ENCODE measurements at regions not wholly inside any gene's neighbourhood (a gene's known extent, or its start where the extent isn't known, plus 50 kb on each side); places are given as distances from the start of the nearest gene placed in this dataset.
"Not testable (repeated sequence)": the region's sequence is repeated elsewhere in the genome, so short reads cannot be mapped to it uniquely, and the experiment has no call there.

GRCh38 chr2:111463956-111464355 lies 343.2 kb downstream of the BCL2L11 start:
- peaks cover 18% of the 10 kb centered on the region for H3K36me3 Mint-ChIP-seq (ENCODE audit: insufficient read depth, unreplicated experiment)
- H3K4me1 Mint-ChIP-seq (ENCODE audit: low read depth, unreplicated experiment); BruUV-seq (replicated peaks); H3K4me3 Mint-ChIP-seq (ENCODE audit: low read depth, unreplicated experiment); CTCF ChIA-PET; H3K27ac Mint-ChIP-seq (ENCODE audit: unreplicated experiment); H3K9me3 Mint-ChIP-seq (ENCODE audit: low read depth, unreplicated experiment); intact Hi-C loops (cut with micrococcal nuclease; ENCODE audit: unreplicated experiment); H3K27me3 Mint-ChIP-seq (ENCODE audit: unreplicated experiment): not testable (repeated sequence)
- DNase-seq, result peak; percentile 69

GRCh38 chr2:111464367-111464766 lies 343.7 kb downstream of the BCL2L11 start:
- H3K27ac Mint-ChIP-seq (ENCODE audit: unreplicated experiment); H3K27me3 Mint-ChIP-seq (ENCODE audit: unreplicated experiment); intact Hi-C loops (cut with micrococcal nuclease; ENCODE audit: unreplicated experiment); CTCF ChIA-PET; H3K9me3 Mint-ChIP-seq (ENCODE audit: low read depth, unreplicated experiment); DNase-seq; H3K4me1 Mint-ChIP-seq (ENCODE audit: low read depth, unreplicated experiment); H3K4me3 Mint-ChIP-seq (ENCODE audit: low read depth, unreplicated experiment); BruUV-seq (replicated peaks): not testable (repeated sequence)
- peaks cover 22% of the 10 kb centered on the region for H3K36me3 Mint-ChIP-seq (ENCODE audit: insufficient read depth, unreplicated experiment)

DNA sequence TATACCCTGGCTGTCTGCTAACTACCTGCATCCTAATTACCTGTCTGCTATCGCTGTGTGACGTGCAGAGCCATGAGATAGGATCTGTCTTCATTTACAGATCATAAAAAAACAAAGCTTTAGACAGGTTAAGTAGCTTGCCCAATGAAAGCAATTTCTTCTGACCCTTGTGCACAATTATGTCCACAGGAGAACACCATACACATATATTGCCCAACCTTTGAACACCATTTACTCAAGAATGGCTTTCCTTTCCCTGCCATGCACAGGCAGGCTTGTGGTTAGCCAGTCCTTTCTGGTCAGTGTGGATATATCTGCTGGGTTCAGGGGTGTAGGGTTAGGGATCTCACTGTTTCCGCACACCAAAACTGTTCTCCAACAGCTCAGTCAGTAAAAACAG lies 344.8 kb downstream of the BCL2L11 start:
- H3K36me3 Mint-ChIP-seq (ENCODE audit: insufficient read depth, unreplicated experiment), result peaks cover 22% of the 10 kb centered on the region
- H3K4me1 Mint-ChIP-seq (ENCODE audit: low read depth, unreplicated experiment); intact Hi-C loops (cut with micrococcal nuclease; ENCODE audit: unreplicated experiment); H3K27ac Mint-ChIP-seq (ENCODE audit: unreplicated experiment); H3K4me3 Mint-ChIP-seq (ENCODE audit: low read depth, unreplicated experiment); H3K9me3 Mint-ChIP-seq (ENCODE audit: low read depth, unreplicated experiment); BruUV-seq (replicated peaks); CTCF ChIA-PET; H3K27me3 Mint-ChIP-seq (ENCODE audit: unreplicated experiment); DNase-seq: not testable (repeated sequence)

DNA sequence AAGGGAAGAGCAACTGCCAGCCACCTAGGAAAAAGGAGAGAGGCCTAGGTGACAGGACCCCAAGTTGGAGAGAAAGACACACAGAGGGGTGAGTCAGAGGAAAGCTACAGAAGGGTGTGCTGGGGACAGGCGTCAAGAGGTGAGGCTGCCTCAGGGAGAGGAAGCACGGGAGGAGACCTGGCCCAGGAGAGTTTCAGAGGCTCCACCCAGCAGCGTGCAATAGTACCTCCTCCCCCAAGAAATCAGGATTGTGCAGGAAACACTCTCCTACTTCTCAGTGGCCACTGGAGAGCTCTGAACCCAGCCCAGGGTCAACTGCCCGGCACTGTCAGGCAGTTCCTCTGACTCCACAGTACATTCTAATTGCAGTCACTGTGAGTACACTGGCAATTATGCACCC lies 346.0 kb downstream of the BCL2L11 start:
- H3K4me3 Mint-ChIP-seq (ENCODE audit: low read depth, unreplicated experiment); BruUV-seq (replicated peaks); H3K9me3 Mint-ChIP-seq (ENCODE audit: low read depth, unreplicated experiment); H3K4me1 Mint-ChIP-seq (ENCODE audit: low read depth, unreplicated experiment); intact Hi-C loops (cut with micrococcal nuclease; ENCODE audit: unreplicated experiment); H3K27me3 Mint-ChIP-seq (ENCODE audit: unreplicated experiment): not testable (repeated sequence)
- Mint-ChIP-seq H3K27ac (ENCODE audit: unreplicated experiment) (peak overlapping the region; percentile 42), H3K36me3 (ENCODE audit: insufficient read depth, unreplicated experiment) (peaks cover 17% of the 10 kb centered on the region)
- CTCF ChIA-PET, result interaction anchor here (0.7 kb wide), 1 partner anchor 258 kb away, joined by 3 read pairs; no protein-coding TSS in a partner anchor
- DNase-seq, result peak; percentile 59

DNA sequence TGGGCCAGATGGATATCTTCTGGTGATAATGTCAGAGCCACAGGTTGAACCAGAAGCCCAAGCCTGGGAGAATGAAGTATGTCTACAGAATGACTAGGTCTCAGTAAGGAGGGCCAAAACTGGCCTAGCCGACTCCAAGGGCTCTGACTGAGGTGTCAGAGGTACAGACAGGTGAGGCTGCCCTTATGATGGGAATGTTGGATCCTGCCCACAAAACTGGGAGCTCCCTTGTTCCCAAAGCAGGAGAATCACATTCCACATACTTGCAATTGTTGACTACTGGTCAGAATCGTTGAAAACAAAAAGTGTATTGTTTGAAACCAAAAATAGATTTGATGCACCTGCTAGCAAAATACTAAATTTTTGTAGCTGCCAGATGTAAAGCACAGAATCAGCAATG lies 350.2 kb downstream of the BCL2L11 start:
- H3K9me3 Mint-ChIP-seq (ENCODE audit: low read depth, unreplicated experiment); CTCF ChIA-PET; H3K27ac Mint-ChIP-seq (ENCODE audit: unreplicated experiment); DNase-seq; H3K27me3 Mint-ChIP-seq (ENCODE audit: unreplicated experiment); intact Hi-C loops (cut with micrococcal nuclease; ENCODE audit: unreplicated experiment); H3K4me3 Mint-ChIP-seq (ENCODE audit: low read depth, unreplicated experiment); BruUV-seq (replicated peaks): not testable (repeated sequence)
- H3K4me1 Mint-ChIP-seq (ENCODE audit: low read depth, unreplicated experiment), result peaks cover 10% of the 10 kb centered on the region
- peaks cover 21% of the 10 kb centered on the region for H3K36me3 Mint-ChIP-seq (ENCODE audit: insufficient read depth, unreplicated experiment)

DNA sequence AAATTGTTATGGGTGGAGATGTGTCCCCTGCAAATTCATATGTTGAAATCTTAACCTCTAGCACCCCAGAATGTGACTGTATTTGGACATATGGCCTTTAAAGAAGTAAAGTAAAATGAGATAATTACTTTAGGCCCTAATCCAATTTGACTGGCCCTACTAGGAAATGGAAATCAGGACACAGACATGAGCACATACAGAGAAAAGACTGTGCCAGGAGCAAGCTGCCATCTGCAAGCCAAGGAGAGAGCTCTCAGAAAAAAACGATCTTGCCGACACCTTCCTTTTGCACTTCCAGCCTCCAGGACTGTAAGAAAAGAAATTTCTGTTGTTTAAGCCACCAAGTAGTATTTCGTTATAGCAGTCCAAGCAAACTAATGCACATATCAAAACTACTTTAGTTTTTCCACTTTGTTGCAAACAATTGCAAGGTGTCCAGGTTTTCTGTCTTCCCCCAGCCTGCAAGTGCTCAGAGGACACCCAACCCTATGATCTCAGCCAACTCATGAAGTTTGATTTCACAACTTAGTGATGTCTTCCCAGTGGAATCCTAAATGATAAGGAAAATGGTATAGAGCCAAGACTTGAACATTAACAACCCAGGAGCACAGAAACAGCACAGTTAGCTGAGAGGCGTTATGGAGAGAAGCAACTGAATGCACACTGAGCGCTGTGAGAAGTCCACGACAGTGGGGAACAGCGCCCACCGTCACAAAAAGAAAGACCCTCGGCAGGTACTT lies 351.2 kb downstream of the BCL2L11 start:
- DNase-seq; H3K27ac Mint-ChIP-seq (ENCODE audit: unreplicated experiment): not testable (repeated sequence)
- peaks cover 14% of the 10 kb centered on the region for H3K36me3 Mint-ChIP-seq (ENCODE audit: insufficient read depth, unreplicated experiment)

GRCh38 chr2:111472844-111473403 lies 352.2 kb downstream of the BCL2L11 start:
- BruUV-seq (replicated peaks); intact Hi-C loops (cut with micrococcal nuclease; ENCODE audit: unreplicated experiment); DNase-seq; H3K4me3 Mint-ChIP-seq (ENCODE audit: low read depth, unreplicated experiment); H3K27me3 Mint-ChIP-seq (ENCODE audit: unreplicated experiment); CTCF ChIA-PET; H3K9me3 Mint-ChIP-seq (ENCODE audit: low read depth, unreplicated experiment); H3K36me3 Mint-ChIP-seq (ENCODE audit: insufficient read depth, unreplicated experiment): not testable (repeated sequence)
- Mint-ChIP-seq H3K4me1 (ENCODE audit: low read depth, unreplicated experiment) (peaks cover 10% of the 10 kb centered on the region), H3K27ac (ENCODE audit: unreplicated experiment) (peak overlapping the region; percentile 30)

More for the DNA sequence above, 351.2 kb downstream of the BCL2L11 start:
- H3K4me1 Mint-ChIP-seq (ENCODE audit: low read depth, unreplicated experiment), result peaks cover 10% of the 10 kb centered on the region
- H3K27me3 Mint-ChIP-seq (ENCODE audit: unreplicated experiment); BruUV-seq (replicated peaks); CTCF ChIA-PET; H3K4me3 Mint-ChIP-seq (ENCODE audit: low read depth, unreplicated experiment); H3K9me3 Mint-ChIP-seq (ENCODE audit: low read depth, unreplicated experiment); intact Hi-C loops (cut with micrococcal nuclease; ENCODE audit: unreplicated experiment): not testable (repeated sequence)

DNA sequence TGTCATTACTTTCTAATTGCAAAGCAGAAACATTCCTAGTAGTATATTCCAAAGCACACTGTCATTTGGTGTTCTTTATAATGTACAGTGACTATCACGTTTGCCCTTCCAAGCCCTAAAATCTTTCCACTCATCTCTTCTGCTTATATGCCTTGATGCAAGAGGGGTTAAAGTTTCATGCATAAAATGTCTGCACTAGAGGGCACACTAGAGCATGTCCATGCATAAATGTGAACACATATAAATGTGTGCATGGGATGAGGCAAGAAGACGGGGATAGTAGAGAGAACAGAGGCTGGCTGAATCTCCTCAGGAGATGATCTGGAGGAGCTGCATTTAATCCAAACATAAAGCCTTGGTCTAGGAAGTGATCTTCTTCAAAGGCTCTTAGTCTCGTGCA lies 352.8 kb downstream of the BCL2L11 start:
- intact Hi-C loops (cut with micrococcal nuclease; ENCODE audit: unreplicated experiment); H3K4me3 Mint-ChIP-seq (ENCODE audit: low read depth, unreplicated experiment); H3K9me3 Mint-ChIP-seq (ENCODE audit: low read depth, unreplicated experiment); H3K27me3 Mint-ChIP-seq (ENCODE audit: unreplicated experiment); CTCF ChIA-PET; BruUV-seq (replicated peaks); DNase-seq: not testable (repeated sequence)
- Mint-ChIP-seq H3K36me3 (ENCODE audit: insufficient read depth, unreplicated experiment) (peaks cover 12% of the 10 kb centered on the region), H3K4me1 (ENCODE audit: low read depth, unreplicated experiment) (peaks cover 10% of the 10 kb centered on the region), H3K27ac (ENCODE audit: unreplicated experiment) (peak overlapping the region; percentile 30)

- CTCF ChIA-PET; H3K27me3 Mint-ChIP-seq (ENCODE audit: unreplicated experiment); H3K4me3 Mint-ChIP-seq (ENCODE audit: low read depth, unreplicated experiment); intact Hi-C loops (cut with micrococcal nuclease; ENCODE audit: unreplicated experiment); DNase-seq; H3K27ac Mint-ChIP-seq (ENCODE audit: unreplicated experiment); BruUV-seq (replicated peaks); H3K9me3 Mint-ChIP-seq (ENCODE audit: low read depth, unreplicated experiment): not testable (repeated sequence)
- Mint-ChIP-seq H3K4me1 (ENCODE audit: low read depth, unreplicated experiment) (peaks cover 10% of the 10 kb centered on the region), H3K36me3 (ENCODE audit: insufficient read depth, unreplicated experiment) (peaks cover 11% of the 10 kb centered on the region)
These were observed 353.5 kb downstream of the BCL2L11 start for GRCh38 chr2:111474198-111474705.

- H3K4me3 Mint-ChIP-seq (ENCODE audit: low read depth, unreplicated experiment); H3K9me3 Mint-ChIP-seq (ENCODE audit: low read depth, unreplicated experiment); DNase-seq; intact Hi-C loops (cut with micrococcal nuclease; ENCODE audit: unreplicated experiment); BruUV-seq (replicated peaks); H3K4me1 Mint-ChIP-seq (ENCODE audit: low read depth, unreplicated experiment); CTCF ChIA-PET; H3K27ac Mint-ChIP-seq (ENCODE audit: unreplicated experiment); H3K27me3 Mint-ChIP-seq (ENCODE audit: unreplicated experiment): not testable (repeated sequence)
- H3K36me3 Mint-ChIP-seq (ENCODE audit: insufficient read depth, unreplicated experiment), result peaks cover 30% of the 10 kb centered on the region
These were observed 357.6 kb downstream of the BCL2L11 start for GRCh38 chr2:111478335-111478734.
